K562 (cell line): ENCODE measurements at regions not wholly inside any gene's neighbourhood (a gene's known extent, or its start where the extent isn't known, plus 50 kb on each side); places are given as distances from the start of the nearest gene placed in this dataset.

Experiments
- ATF1 ChIP-seq, 2 experiments: fragments of 450-650 bp in 1 of 2; IDR thresholded peaks; 2 replicates each; pipeline ENCODE4 v1.6.1; 2016; ENCODE audit warnings: missing compliant biosample characterization in 1 of 2, missing genetic modification characterization in 1 of 2
- DACH1 ChIP-seq: fragments of 450-650 bp; IDR thresholded peaks from 2 replicates; pipeline ENCODE4 v1.6.1; 2018; ENCODE audit not compliant: partially characterized antibody
- EP300 ChIP-seq: IDR thresholded peaks from 2 replicates; pipeline ENCODE4 v1.6.1; 2012; ENCODE audit warnings: low read length, improper control_type of control experiment
- GTF2B ChIP-seq: IDR thresholded peaks from 2 replicates; pipeline ENCODE4 v1.6.1; 2011; ENCODE audit not compliant: insufficient read length; ENCODE audit errors: extremely low read depth
- JUND ChIP-seq, 2 experiments: IDR thresholded peaks; 2 replicates in 1 of 2; 3 replicates in 1 of 2; pipeline ENCODE4 v1.6.1; 2011; ENCODE audit warnings: borderline replicate concordance in 2 of 2, low read depth in 2 of 2, low read length in 2 of 2, improper control_type of control experiment in 1 of 2, missing biosample characterization in 1 of 2, missing genetic modification characterization in 1 of 2, missing genetic modification reagents in 1 of 2
- KDM1A ChIP-seq, 2 experiments: fragments of 450-650 bp; IDR thresholded peaks; 2 replicates each; pipeline ENCODE4 v1.6.1; 2016; ENCODE audit warnings: mild to moderate bottlenecking in 2 of 2
- MNT ChIP-seq, 2 experiments: fragments of 450-650 bp; conservative IDR thresholded peaks; 2 replicates each; pipeline ENCODE4 v1.6.1; 2017; ENCODE audit warnings: mild to moderate bottlenecking in 2 of 2, moderate library complexity in 2 of 2
- MTA2 ChIP-seq: fragments of 450-650 bp; IDR thresholded peaks from 2 replicates; pipeline ENCODE4 v1.6.1; 2016; ENCODE audit warnings: low read depth
- NBN ChIP-seq: fragments of 450-650 bp; IDR thresholded peaks from 2 replicates; pipeline ENCODE4 v1.6.1; 2016; ENCODE audit warnings: low read depth, mild to moderate bottlenecking
- NCOR1 ChIP-seq: fragments of 450-650 bp; IDR thresholded peaks from 2 replicates; pipeline ENCODE4 v1.6.1; 2016; ENCODE audit warnings: mild to moderate bottlenecking, moderate library complexity
- PHB ChIP-seq: fragments of 250-450 bp; sonication (Bioruptor Pico); IDR thresholded peaks from 2 replicates; pipeline ENCODE4 v1.5.0; 2021
- PKNOX1 ChIP-seq: fragments of 450-650 bp; IDR thresholded peaks from 2 replicates; pipeline ENCODE4 v1.6.1; 2016
- PML ChIP-seq: IDR thresholded peaks from 2 replicates; pipeline ENCODE4 v1.6.1; 2012; ENCODE audit warnings: low read length, inconsistent platforms
- POU5F1 ChIP-seq: fragments of 150-350 bp; IDR thresholded peaks from 2 replicates; pipeline ENCODE4 v1.6.1; 2014; ENCODE audit warnings: borderline replicate concordance, low read length, low read depth, mild to moderate bottlenecking; ENCODE audit not compliant: partially characterized antibody
- RAD21 ChIP-seq, 2 experiments: fragments of 250-450 bp in 1 of 2; fragments of 450-650 bp in 1 of 2; sonication (Bioruptor Pico) in 1 of 2; formaldehyde crosslinking in 1 of 2; IDR thresholded peaks in 1 of 2; conservative IDR thresholded peaks in 1 of 2; 2 replicates each; pipeline versions ENCODE4 v1.4.0 to v1.8.0; 2020 to 2022; ENCODE audit warnings: mild to moderate bottlenecking in 2 of 2, moderate library complexity in 1 of 2
- RNF2 ChIP-seq: sonication (generic); IDR thresholded peaks from 2 replicates; pipeline ENCODE4 v1.6.1; 2016
- TEAD1 ChIP-seq, 2 experiments: fragments of 450-650 bp in 1 of 2; sonication (generic) in 1 of 2; formaldehyde crosslinking; IDR thresholded peaks; 2 replicates each; pipeline versions ENCODE4 v1.4.0 to v1.8.0; 2020 to 2022; ENCODE audit warnings: mild to moderate bottlenecking in 2 of 2, missing genetic modification reagents in 1 of 2
- TOE1 ChIP-seq, 2 experiments: fragments of 450-650 bp in 1 of 2; sonication (generic) in 1 of 2; formaldehyde crosslinking in 1 of 2; IDR thresholded peaks; 2 replicates each; pipeline versions ENCODE4 v1.7.1 to v1.8.0; 2016 to 2022; ENCODE audit warnings: borderline replicate concordance in 2 of 2, mild to moderate bottlenecking in 2 of 2, antibody characterized with exemption in 1 of 2, inconsistent platforms in 1 of 2, low read depth in 1 of 2, missing genetic modification reagents in 1 of 2, moderate library complexity in 1 of 2
- ZFPM2 ChIP-seq: fragments of 250-450 bp; sonication (Bioruptor Pico); IDR thresholded peaks from 2 replicates; pipeline ENCODE4 v1.5.1; 2022; ENCODE audit warnings: mild to moderate bottlenecking
- ZKSCAN3 ChIP-seq: fragments of 250-450 bp; sonication (Bioruptor Pico); IDR thresholded peaks from 2 replicates; pipeline ENCODE4 v1.4.0; 2020
- ZNF584 ChIP-seq: fragments of 200-800 bp; sonication (Bioruptor generic); IDR thresholded peaks from 2 replicates; pipeline ENCODE4 v1.6.1; 2016; ENCODE audit warnings: low read depth, mild to moderate bottlenecking, missing genetic modification characterization, missing compliant biosample characterization
- TF ChIP-seq, protein P1 (sequence below), 2 experiments: fragments of 200-800 bp in 1 of 2; sonication (Bioruptor generic) in 1 of 2; sonication (generic) in 1 of 2; formaldehyde crosslinking in 1 of 2; IDR thresholded peaks in 1 of 2; conservative IDR thresholded peaks in 1 of 2; 2 replicates each; pipeline versions ENCODE4 v1.5.0 to v1.6.1; 2016 to 2020; ENCODE audit warnings: missing compliant biosample characterization in 1 of 2, missing genetic modification characterization in 1 of 2, missing genetic modification reagents in 1 of 2

DNA sequence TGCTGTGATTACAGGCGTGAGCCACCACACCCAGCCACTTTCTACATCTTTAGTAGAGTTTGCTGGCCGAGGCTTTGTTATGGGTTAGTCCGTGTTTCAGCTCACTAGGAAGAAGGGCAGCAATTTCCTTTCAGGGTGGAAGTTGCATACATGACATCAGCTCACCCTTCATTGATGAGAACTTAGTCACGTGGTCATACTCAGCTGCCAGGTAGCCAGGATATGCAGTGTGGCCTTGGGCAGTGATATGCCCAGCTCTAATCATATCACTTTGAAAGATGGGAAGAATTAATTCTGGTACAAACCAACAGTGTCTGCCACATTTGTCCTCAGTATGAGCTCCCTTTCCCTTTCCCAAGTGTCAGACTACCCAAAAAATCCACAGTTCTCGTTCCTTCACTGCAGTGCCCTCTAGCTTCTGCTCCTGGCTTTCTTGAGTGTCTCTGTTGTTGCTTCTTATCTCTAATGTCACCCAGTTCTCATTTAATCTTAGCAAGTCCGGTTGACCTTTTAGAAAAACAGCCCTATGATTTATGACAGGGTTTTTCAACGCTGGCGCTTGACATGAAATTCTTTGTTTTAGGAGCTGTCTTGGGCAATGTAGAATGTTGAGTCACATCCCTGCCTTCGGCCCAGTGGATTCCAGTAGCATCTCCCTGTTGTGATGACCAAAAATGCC, 108.7 kb upstream of the ITGB1 start (continued):
- TF ChIP-seq POU5F1 (no peak), ATF1 (CRISPR knock-in tag; IDR thresholded peaks at IDR 0.05) (no peak), ATF1 (tag; IDR thresholded peaks at IDR 0.05) (0 out of 2 replicates have a peak, but pooled peaks have one; percentile 21), KDM1A (IDR thresholded peaks at IDR 0.05) (peak; percentile 64 to 67; a peak in 3 of 4 replicates), NBN (0 out of 2 replicates have a peak, but pooled peaks have one; percentile 45), TOE1 (IDR thresholded peaks at IDR 0.05; ENCODE audit: borderline replicate concordance) (peak; percentile 77; the same call in 1 of the 2 replicates), TOE1 (CRISPR knock-in tag; IDR thresholded peaks at IDR 0.05; ENCODE audit: borderline replicate concordance, low read depth) (no peak), GTF2B (no peak), ZNF584 (CRISPR knock-in tag) (no peak), MNT (conservative IDR thresholded peaks at IDR 0.05) (0 out of 4 replicates have a peak, but pooled peaks of 1 of the 2 experiments have one; percentile 22), PKNOX1 (peak; percentile 94), MTA2 (peak; percentile 58), TEAD1 (CRISPR knock-in tag; IDR thresholded peaks at IDR 0.05) (peak in 1 of 2 experiments; percentile 55; a peak in 2 of 4 replicates), ZKSCAN3 (CRISPR knock-in tag) (no peak), ZFPM2 (no peak), DACH1 (no peak), PHB (no peak), EP300 (peak; percentile 67), RAD21 (CRISPR knock-in tag; conservative IDR thresholded peaks at IDR 0.05 in 1 of 2, IDR thresholded peaks at IDR 0.05 in 1 of 2) (peak; percentile 22 to 43; a peak in 2 of 4 replicates), JUND (IDR thresholded peaks at IDR 0.05; ENCODE audit: borderline replicate concordance, low read depth, low read length) (peak; percentile 29; the same call in 1 of the 2 replicates), JUND (tag; IDR thresholded peaks at IDR 0.05; ENCODE audit: borderline replicate concordance, low read depth, low read length) (no peak), RNF2 (peak; percentile 49; the same call in 1 of the 2 replicates), NCOR1 (peak; percentile 76), PML (peak; percentile 41; the same call in 1 of the 2 replicates)
- TF ChIP-seq, protein P1, sequence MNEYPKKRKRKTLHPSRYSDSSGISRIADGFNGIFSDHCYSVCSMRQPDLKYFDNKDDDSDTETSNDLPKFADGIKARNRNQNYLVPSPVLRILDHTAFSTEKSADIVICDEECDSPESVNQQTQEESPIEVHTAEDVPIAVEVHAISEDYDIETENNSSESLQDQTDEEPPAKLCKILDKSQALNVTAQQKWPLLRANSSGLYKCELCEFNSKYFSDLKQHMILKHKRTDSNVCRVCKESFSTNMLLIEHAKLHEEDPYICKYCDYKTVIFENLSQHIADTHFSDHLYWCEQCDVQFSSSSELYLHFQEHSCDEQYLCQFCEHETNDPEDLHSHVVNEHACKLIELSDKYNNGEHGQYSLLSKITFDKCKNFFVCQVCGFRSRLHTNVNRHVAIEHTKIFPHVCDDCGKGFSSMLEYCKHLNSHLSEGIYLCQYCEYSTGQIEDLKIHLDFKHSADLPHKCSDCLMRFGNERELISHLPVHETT (CRISPR knock-in tag; conservative IDR thresholded peaks at IDR 0.05 in 1 of 2, IDR thresholded peaks at IDR 0.05 in 1 of 2), result no peak
